Loucy (cell line): ENCODE measurements at regions not wholly inside any gene's neighbourhood (a gene's known extent, or its start where the extent isn't known, plus 50 kb on each side); places are given as distances from the start of the nearest gene placed in this dataset.

Source experiments
- EZH2phosphoT487 ChIP-seq: fragments of 200-600 bp; IDR thresholded peaks from 2 replicates; pipeline ENCODE4 v1.6.1; 2018; ENCODE audit warnings: antibody characterized with exemption, mild to moderate bottlenecking, moderate library complexity, borderline replicate concordance
- TF ChIP-seq, protein P1 (sequence below): fragments of 200-600 bp; sonication (generic); conservative IDR thresholded peaks from 2 replicates; pipeline ENCODE4 v1.5.1; 2014; ENCODE audit warnings: mild to moderate bottlenecking, antibody characterized with exemption, low read length

DNA sequence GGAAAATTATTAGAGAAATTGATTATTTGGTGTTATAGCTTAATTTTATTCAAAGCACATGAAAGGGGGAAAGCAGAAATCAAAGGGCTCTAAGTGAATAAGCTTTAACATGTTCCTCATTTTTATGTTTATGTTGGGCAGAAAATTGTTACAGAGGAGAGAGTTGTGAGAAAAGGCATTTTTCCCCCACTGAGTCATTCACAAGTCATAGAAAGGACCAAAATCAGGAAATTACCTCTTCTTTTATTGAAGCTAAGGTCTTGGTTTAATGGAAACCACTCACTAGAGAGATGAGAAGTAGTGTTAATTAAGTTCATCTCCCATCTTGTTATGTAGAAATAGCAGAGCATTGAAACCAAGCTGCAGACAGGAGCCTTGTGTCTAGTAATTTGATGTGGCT, 175.3 kb upstream of the THUMPD2 start:
- TF ChIP-seq, protein P1, sequence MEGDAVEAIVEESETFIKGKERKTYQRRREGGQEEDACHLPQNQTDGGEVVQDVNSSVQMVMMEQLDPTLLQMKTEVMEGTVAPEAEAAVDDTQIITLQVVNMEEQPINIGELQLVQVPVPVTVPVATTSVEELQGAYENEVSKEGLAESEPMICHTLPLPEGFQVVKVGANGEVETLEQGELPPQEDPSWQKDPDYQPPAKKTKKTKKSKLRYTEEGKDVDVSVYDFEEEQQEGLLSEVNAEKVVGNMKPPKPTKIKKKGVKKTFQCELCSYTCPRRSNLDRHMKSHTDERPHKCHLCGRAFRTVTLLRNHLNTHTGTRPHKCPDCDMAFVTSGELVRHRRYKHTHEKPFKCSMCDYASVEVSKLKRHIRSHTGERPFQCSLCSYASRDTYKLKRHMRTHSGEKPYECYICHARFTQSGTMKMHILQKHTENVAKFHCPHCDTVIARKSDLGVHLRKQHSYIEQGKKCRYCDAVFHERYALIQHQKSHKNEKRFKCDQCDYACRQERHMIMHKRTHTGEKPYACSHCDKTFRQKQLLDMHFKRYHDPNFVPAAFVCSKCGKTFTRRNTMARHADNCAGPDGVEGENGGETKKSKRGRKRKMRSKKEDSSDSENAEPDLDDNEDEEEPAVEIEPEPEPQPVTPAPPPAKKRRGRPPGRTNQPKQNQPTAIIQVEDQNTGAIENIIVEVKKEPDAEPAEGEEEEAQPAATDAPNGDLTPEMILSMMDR: no peak
- no peak for TF ChIP-seq EZH2phosphoT487
